Mesenchymal stem cell (in vitro differentiated cells and primary cell): ENCODE measurements at regions not wholly inside any gene's neighbourhood (a gene's known extent, or its start where the extent isn't known, plus 50 kb on each side); places are given as distances from the start of the nearest gene placed in this dataset.

Experiments used
- DNase-seq: peaks from one replicate; pipeline ENCODE4 v3.0.0-alpha.2; 2013
- H2AFZ ChIP-seq: one replicate; pipeline ENCODE4 v1.6.1; 2013; ENCODE audit warnings: low read depth, mild to moderate bottlenecking, control low read depth, inconsistent platforms, low read length, moderate library complexity
- H2AK5ac ChIP-seq: 2 replicates; pipeline ENCODE4 v1.6.1; 2013; ENCODE audit warnings: low read length, moderate library complexity, mild to moderate bottlenecking, inconsistent platforms; ENCODE audit not compliant: severe bottlenecking
- H2BK120ac ChIP-seq: one replicate; pipeline ENCODE4 v1.6.1; 2013; ENCODE audit warnings: low read depth, mild to moderate bottlenecking, inconsistent platforms, low read length, moderate library complexity
- H2BK12ac ChIP-seq, 2 experiments: one replicate each; pipeline ENCODE4 v1.6.1; 2013; ENCODE audit warnings: inconsistent platforms in 2 of 2, low read length in 2 of 2, mild to moderate bottlenecking in 2 of 2, moderate library complexity in 2 of 2, control low read depth in 1 of 2
- H2BK15ac ChIP-seq: one replicate; pipeline ENCODE4 v1.6.1; 2013; ENCODE audit warnings: mild to moderate bottlenecking, low read depth, inconsistent platforms; ENCODE audit not compliant: poor library complexity, severe bottlenecking
- H2BK5ac ChIP-seq: 2 replicates; pipeline ENCODE4 v1.6.1; 2013; ENCODE audit warnings: low read depth, mild to moderate bottlenecking, low read length, control low read depth, inconsistent platforms; ENCODE audit not compliant: poor library complexity, severe bottlenecking
- H3K14ac ChIP-seq, 2 experiments: one replicate each; pipeline ENCODE4 v1.6.1; 2013; ENCODE audit warnings: inconsistent platforms in 2 of 2, low read length in 2 of 2, control low read depth in 1 of 2, mild to moderate bottlenecking in 1 of 2, moderate library complexity in 1 of 2
- H3K18ac ChIP-seq, 2 experiments: one replicate each; pipeline ENCODE4 v1.6.1; 2013; ENCODE audit warnings: inconsistent platforms in 2 of 2, low read length in 2 of 2, control low read depth in 1 of 2, low read depth in 1 of 2, mild to moderate bottlenecking in 1 of 2
- H3K23ac ChIP-seq, 2 experiments: one replicate each; pipeline ENCODE4 v1.6.1; 2013; ENCODE audit warnings: inconsistent platforms in 2 of 2, low read length in 2 of 2, mild to moderate bottlenecking in 2 of 2, moderate library complexity in 2 of 2, control low read depth in 1 of 2
- H3K27ac ChIP-seq: 2 replicates; pipeline ENCODE4 v1.5.1; 2013; ENCODE audit warnings: mild to moderate bottlenecking, moderate library complexity, low read length, control low read depth, inconsistent platforms; ENCODE audit not compliant: poor library complexity, severe bottlenecking
- H3K27me3 ChIP-seq, 2 experiments: 2 replicates each; pipeline versions ENCODE4 v1.6.1 to v1.7.0; 2013; ENCODE audit warnings: low read length in 2 of 2, mild to moderate bottlenecking in 2 of 2, moderate library complexity in 2 of 2, control low read depth in 1 of 2, inconsistent platforms in 1 of 2; ENCODE audit not compliant: control insufficient read depth in 1 of 2, insufficient read depth in 1 of 2
- H3K36me3 ChIP-seq, 2 experiments: 2 replicates each; pipeline versions ENCODE4 v1.6.1 to v1.7.0; 2013; ENCODE audit warnings: low read length in 2 of 2, control low read depth in 1 of 2, inconsistent platforms in 1 of 2, low read depth in 1 of 2, mild to moderate bottlenecking in 1 of 2; ENCODE audit not compliant: insufficient read depth in 2 of 2, control insufficient read depth in 1 of 2
- H3K4ac ChIP-seq, 2 experiments: one replicate each; pipeline ENCODE4 v1.6.1; 2013; ENCODE audit warnings: inconsistent platforms in 2 of 2, low read length in 2 of 2, mild to moderate bottlenecking in 2 of 2, moderate library complexity in 2 of 2, control low read depth in 1 of 2, low read depth in 1 of 2
- H3K4me1 ChIP-seq: 2 replicates; pipeline ENCODE4 v1.6.1; 2013; ENCODE audit warnings: low read depth, low read length, control low read depth; ENCODE audit not compliant: control insufficient read depth, insufficient read depth
- H3K4me2 ChIP-seq: 2 replicates; pipeline ENCODE4 v1.6.1; 2013; ENCODE audit warnings: low read length, mild to moderate bottlenecking, inconsistent platforms; ENCODE audit not compliant: poor library complexity, severe bottlenecking
- H3K4me3 ChIP-seq, 2 experiments: 2 replicates each; pipeline versions ENCODE4 v1.5.1 to v1.7.0; 2013; ENCODE audit warnings: low read length in 2 of 2, mild to moderate bottlenecking in 2 of 2, control low read depth in 1 of 2, low read depth in 1 of 2; ENCODE audit not compliant: insufficient read depth in 1 of 2
- H3K79me1 ChIP-seq: replicated peaks from 2 replicates; pipeline ENCODE4 v1.6.1; 2013; ENCODE audit warnings: mild to moderate bottlenecking, control low read depth, low read length, inconsistent platforms; ENCODE audit not compliant: poor library complexity, severe bottlenecking
- H3K9ac ChIP-seq: 2 replicates; pipeline ENCODE4 v1.7.0; 2013; ENCODE audit warnings: mild to moderate bottlenecking, low read length, moderate library complexity
- H3K9me3 ChIP-seq: 2 replicates; pipeline ENCODE4 v1.7.0; 2013; ENCODE audit warnings: mild to moderate bottlenecking, low read length; ENCODE audit not compliant: control insufficient read depth
- H4K8ac ChIP-seq: one replicate; pipeline ENCODE4 v1.6.1; 2013; ENCODE audit warnings: inconsistent platforms, mild to moderate bottlenecking, low read length, moderate library complexity
- H4K91ac ChIP-seq: one replicate; pipeline ENCODE4 v1.6.1; 2013; ENCODE audit warnings: mild to moderate bottlenecking, low read length, inconsistent platforms
- WGBS: methylation state at CpG from one replicate; pipeline ENCODE4 v1.1.7; 2013; ENCODE audit warnings: mixed read lengths; 5-methylcytosine and 5-hydroxymethylcytosine counted together

DNA sequence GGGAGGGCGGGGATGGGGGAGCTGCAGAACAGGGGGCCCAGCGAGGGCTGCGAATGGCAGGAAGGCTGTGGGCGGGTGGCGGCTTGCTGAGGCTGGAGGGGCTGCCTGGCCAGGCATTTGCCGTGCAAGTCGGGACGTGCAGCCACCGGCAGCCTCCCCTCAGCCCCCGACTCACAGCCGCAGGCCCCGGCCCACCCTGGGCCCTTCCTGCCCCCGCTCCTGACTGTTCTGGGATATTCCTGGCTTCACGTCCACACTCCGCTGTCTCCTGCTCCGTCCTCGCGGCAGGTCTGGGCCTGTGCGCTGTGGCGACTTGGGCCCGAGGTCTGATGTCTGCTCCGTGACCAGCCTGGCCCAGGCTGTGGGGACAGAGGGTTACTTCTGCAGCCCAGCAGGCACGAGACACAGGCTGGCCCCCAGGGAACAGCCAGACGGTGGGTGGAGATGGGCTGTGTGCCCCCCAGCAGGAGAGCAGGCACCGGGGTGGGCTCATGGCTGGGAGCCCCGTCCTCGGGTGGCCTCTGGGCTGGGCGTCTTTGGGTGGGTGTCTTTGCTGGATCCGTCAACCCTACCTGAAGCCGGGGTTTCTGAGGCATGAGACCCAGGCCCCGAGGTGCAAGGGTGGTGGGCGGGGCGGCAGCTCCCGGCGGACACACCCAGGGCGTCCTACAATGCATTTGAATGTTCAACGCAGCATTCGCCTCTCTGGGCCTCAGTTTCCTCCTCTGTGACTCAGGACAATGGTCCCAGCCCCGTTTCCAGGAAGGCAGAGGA lies 86.5 kb downstream of the FOXL3 start:
- Histone ChIP-seq H3K18ac (no peak overlapping the region), H2BK12ac (no peak overlapping the region), H4K8ac (no peak overlapping the region), H2AK5ac (no peak overlapping the region), H3K4me3 (no peak overlapping the region), H2BK5ac (no peak overlapping the region), H3K9ac (no peak overlapping the region), H4K91ac (no peak overlapping the region), H3K27ac (no peak overlapping the region), H3K23ac (no peak overlapping the region), H3K4me1 (peaks cover 18% of the 10 kb centered on the region), H3K4me2 (no peak overlapping the region), H2BK120ac (no peak overlapping the region), H3K9me3 (no peaks in the 10 kb centered on the region), H3K36me3 (no peaks in the 10 kb centered on the region), H3K79me1 (no peaks in the 10 kb centered on the region), H2AFZ (no peak overlapping the region), H3K4ac (no peak overlapping the region), H3K27me3 (peaks cover 55 to 74% of the 10 kb centered on the region in 2 experiments), H2BK15ac (no peak overlapping the region), H3K14ac (no peak overlapping the region)
- 86% methylated on average over 38 of the region's 39 CpGs for WGBS
- DNase-seq, result no peak

DNA sequence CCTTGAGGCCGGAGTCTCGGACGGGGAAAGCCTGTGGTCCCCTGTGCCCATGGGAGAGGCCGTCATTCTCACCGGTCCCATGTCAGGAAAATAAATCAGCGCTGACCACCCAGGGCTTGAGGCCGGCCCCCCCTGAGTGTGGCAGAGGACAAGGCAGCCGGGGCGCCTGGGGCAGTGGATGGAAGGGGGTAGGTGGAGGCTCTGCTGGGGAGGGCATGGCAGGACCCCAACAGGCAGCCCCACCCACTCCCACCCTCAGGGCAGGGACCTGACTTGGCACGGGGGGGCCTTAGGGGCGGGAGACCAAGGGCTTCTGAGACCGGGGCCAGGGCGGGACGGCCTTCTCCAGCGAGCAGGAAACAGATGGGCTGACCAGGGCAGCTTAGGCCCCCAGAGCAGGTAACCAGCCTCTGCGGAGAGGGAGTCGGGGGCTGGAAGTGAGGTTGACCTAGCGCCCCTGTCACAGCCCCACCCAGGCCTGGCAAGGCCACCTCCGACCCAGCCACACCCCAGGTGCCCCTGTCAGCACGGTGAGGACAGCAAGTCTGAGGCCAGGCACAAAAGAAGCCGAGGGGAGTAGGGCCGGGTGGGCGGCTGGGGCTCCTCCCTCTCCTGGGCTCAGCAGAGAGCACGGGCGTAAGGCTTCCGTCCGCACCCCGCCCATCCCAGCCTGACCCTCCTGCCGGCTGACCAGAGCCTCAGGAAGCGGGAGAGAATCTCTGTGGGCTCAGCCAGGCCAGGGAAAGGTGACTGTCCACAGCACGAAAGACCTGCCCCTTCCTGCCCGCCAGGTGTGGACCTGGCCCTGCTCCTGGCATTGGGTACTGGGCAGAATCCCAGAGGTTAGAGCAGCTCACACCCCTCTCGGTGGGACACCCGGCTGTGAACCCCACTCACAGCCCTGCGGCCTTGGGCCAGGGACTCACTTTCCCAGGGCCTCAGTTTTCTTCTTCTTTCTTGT lies 87.4 kb downstream of the FOXL3 start:
- 86% methylated on average over 29 of the region's 35 CpGs for WGBS
- DNase-seq, result no peak
- Histone ChIP-seq H3K79me1 (no peaks in the 10 kb centered on the region), H2BK12ac (no peak overlapping the region), H3K9me3 (no peaks in the 10 kb centered on the region), H3K36me3 (no peaks in the 10 kb centered on the region), H3K18ac (no peak overlapping the region), H2BK15ac (no peak overlapping the region), H2AK5ac (no peak overlapping the region), H3K4ac (no peak overlapping the region), H2BK5ac (no peak overlapping the region), H2BK120ac (no peak overlapping the region), H4K91ac (no peak overlapping the region), H3K23ac (no peak overlapping the region), H3K4me2 (no peak overlapping the region), H3K4me1 (peaks cover 18% of the 10 kb centered on the region), H3K27me3 (peaks cover 64 to 82% of the 10 kb centered on the region in 2 experiments), H4K8ac (no peak overlapping the region), H3K14ac (no peak overlapping the region), H2AFZ (no peak overlapping the region), H3K27ac (no peak overlapping the region), H3K9ac (no peak overlapping the region), H3K4me3 (no peak overlapping the region)

DNA sequence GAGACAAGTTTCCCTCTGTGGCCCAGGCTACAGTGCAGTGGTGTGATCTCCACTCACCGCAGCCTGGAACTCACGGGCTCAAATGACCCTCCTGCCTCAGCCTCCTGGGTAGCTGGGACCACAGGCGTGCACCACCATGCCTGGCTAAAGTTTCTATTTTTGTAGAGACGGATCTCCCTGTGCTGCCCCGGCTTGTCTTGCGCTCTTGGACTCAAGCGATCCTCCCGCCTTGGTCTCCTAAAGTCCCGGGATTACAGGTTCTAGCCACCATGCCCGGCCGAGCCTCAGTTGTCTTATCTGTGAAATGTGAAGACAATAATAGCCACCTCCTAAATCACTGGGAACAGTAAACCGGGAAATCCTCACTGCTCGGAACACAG lies 88.1 kb downstream of the FOXL3 start:
- 90% methylated on average over 13 of the region's 13 CpGs for WGBS
- Histone ChIP-seq H2BK5ac (no peak overlapping the region), H3K4me1 (peaks cover 13% of the 10 kb centered on the region)

More for the DNA sequence above, 88.1 kb downstream of the FOXL3 start:
- Histone ChIP-seq H2BK120ac (no peak overlapping the region), H2AK5ac (no peak overlapping the region), H3K4me3 (no peak overlapping the region), H4K91ac (no peak overlapping the region), H3K9ac (no peak overlapping the region), H2AFZ (no peak overlapping the region), H4K8ac (no peak overlapping the region), H3K36me3 (no peaks in the 10 kb centered on the region), H3K23ac (no peak overlapping the region), H2BK12ac (no peak overlapping the region), H3K4me2 (no peak overlapping the region), H3K9me3 (no peaks in the 10 kb centered on the region), H3K4ac (no peak overlapping the region), H3K27me3 (peaks cover 65 to 84% of the 10 kb centered on the region in 2 experiments), H3K27ac (no peak overlapping the region), H2BK15ac (no peak overlapping the region), H3K18ac (no peak overlapping the region), H3K14ac (no peak overlapping the region), H3K79me1 (no peaks in the 10 kb centered on the region)
- DNase-seq, result no peak
